GM23338 (cell line): ENCODE measurements at regions not wholly inside any gene's neighbourhood (a gene's known extent, or its start where the extent isn't known, plus 50 kb on each side); places are given as distances from the start of the nearest gene placed in this dataset.
A peak's percentile ranks its signal among the peaks of the same experiment; 100 is the strongest.

Experiments used
- ATAC-seq: fragments of 200-7000 bp; cut with Tn5 transposase; 3 replicates; pipeline ENCODE4 v1.9.1; 2020
- DNase-seq: peaks from one replicate; pipeline ENCODE4 v3.0.0-alpha.2; 2015; ENCODE audit warnings: low spot score
- H2AFZ ChIP-seq: fragments of 200-600 bp; sonication (generic); 2 replicates; pipeline ENCODE4 v1.8.0; 2016; ENCODE audit warnings: antibody characterized with exemption, mild to moderate bottlenecking, moderate library complexity
- H3F3A ChIP-seq: fragments of 200-600 bp; sonication (generic); replicated peaks from 2 replicates; pipeline ENCODE4 v1.8.0; 2017; ENCODE audit warnings: antibody characterized with exemption, mixed run types, low read depth
- H3K27ac ChIP-seq: fragments of 200-600 bp; sonication (generic); 2 replicates; pipeline ENCODE4 v1.6.1; 2016; ENCODE audit warnings: low read depth
- H3K27me3 ChIP-seq: fragments of 200-600 bp; sonication (generic); 2 replicates; pipeline ENCODE4 v1.8.0; 2016; ENCODE audit warnings: mild to moderate bottlenecking, mixed run types, moderate library complexity; ENCODE audit not compliant: insufficient read depth
- H3K36me3 ChIP-seq: fragments of 200-600 bp; sonication (generic); 2 replicates; pipeline ENCODE4 v1.8.0; 2016; ENCODE audit warnings: mild to moderate bottlenecking; ENCODE audit not compliant: insufficient read depth
- H3K4me1 ChIP-seq: fragments of 200-600 bp; sonication (generic); 2 replicates; pipeline ENCODE4 v1.8.0; 2016; ENCODE audit warnings: mild to moderate bottlenecking, moderate library complexity; ENCODE audit not compliant: insufficient read depth
- H3K4me2 ChIP-seq: fragments of 200-600 bp; sonication (generic); 2 replicates; pipeline ENCODE4 v1.7.1; 2017; ENCODE audit warnings: mixed run types
- H3K4me3 ChIP-seq: fragments of 200-600 bp; sonication (generic); 2 replicates; pipeline ENCODE4 v1.6.1; 2016; ENCODE audit warnings: mixed run types
- H3K79me2 ChIP-seq: fragments of 200-600 bp; sonication (generic); replicated peaks from 2 replicates; pipeline ENCODE4 v1.8.0; 2017; ENCODE audit warnings: mild to moderate bottlenecking; ENCODE audit not compliant: insufficient read depth
- H3K9me2 ChIP-seq: fragments of 200-600 bp; sonication (generic); 2 replicates; pipeline ENCODE4 v1.8.0; 2017; ENCODE audit not compliant: insufficient read depth
- H4K20me1 ChIP-seq: fragments of 200-600 bp; sonication (generic); replicated peaks from 2 replicates; pipeline ENCODE4 v1.8.0; 2017; ENCODE audit warnings: mild to moderate bottlenecking; ENCODE audit not compliant: insufficient read depth
- H3K27ac Mint-ChIP-seq: 2 replicates; pipeline ENCODE4 v1.8.0; 2020; ENCODE audit warnings: inconsistent platforms, mild to moderate bottlenecking, moderate library complexity, mixed read lengths
- H3K27me3 Mint-ChIP-seq: 3 replicates; pipeline ENCODE4 v1.8.0; 2022; ENCODE audit warnings: low read depth, mild to moderate bottlenecking, moderate library complexity, mixed read lengths, inconsistent platforms; ENCODE audit not compliant: insufficient read depth, poor library complexity
- H3K36me3 Mint-ChIP-seq: 3 replicates; pipeline ENCODE4 v1.8.0; 2021; ENCODE audit warnings: low read depth, mild to moderate bottlenecking, inconsistent platforms, moderate library complexity, mixed read lengths
- H3K4me1 Mint-ChIP-seq: 3 replicates; pipeline ENCODE4 v1.8.0; 2020; ENCODE audit warnings: mild to moderate bottlenecking, inconsistent platforms, mixed read lengths
- H3K4me3 Mint-ChIP-seq: 3 replicates; pipeline ENCODE4 v1.8.0; 2021; ENCODE audit warnings: moderate library complexity, mild to moderate bottlenecking, inconsistent platforms, mixed read lengths
- H3K9me3 Mint-ChIP-seq: 3 replicates; pipeline ENCODE4 v1.8.0; 2020; ENCODE audit warnings: moderate library complexity, mild to moderate bottlenecking, inconsistent platforms, mixed read lengths
- CREB1 ChIP-seq: fragments of 250-450 bp; sonication (Bioruptor Pico); IDR thresholded peaks from 2 replicates; pipeline ENCODE4 v1.5.0; 2020; ENCODE audit warnings: low read depth, mild to moderate bottlenecking, moderate library complexity
- ETS1 ChIP-seq: IDR thresholded peaks from 2 replicates; pipeline ENCODE4 v1.6.1; 2016; ENCODE audit warnings: antibody characterized with exemption
- EZH2 ChIP-seq: fragments of 200-600 bp; sonication (generic); IDR thresholded peaks from one replicate; pipeline ENCODE4 v1.8.0; 2017; ENCODE audit warnings: antibody characterized with exemption, mild to moderate bottlenecking, low read depth; ENCODE audit not compliant: unreplicated experiment
- EZH2phosphoT487 ChIP-seq: fragments of 200-600 bp; sonication (generic); IDR thresholded peaks from one replicate; pipeline ENCODE4 v1.8.1; 2018; ENCODE audit warnings: antibody characterized with exemption; ENCODE audit not compliant: unreplicated experiment
- JUNB ChIP-seq: IDR thresholded peaks from one replicate; pipeline ENCODE4 v1.6.1; 2016; ENCODE audit warnings: antibody characterized with exemption; ENCODE audit not compliant: unreplicated experiment
- NANOG ChIP-seq: IDR thresholded peaks from 2 replicates; pipeline ENCODE4 v1.6.1; 2016; ENCODE audit warnings: antibody characterized with exemption, borderline replicate concordance
- POLR2AphosphoS5 ChIP-seq: IDR thresholded peaks from 2 replicates; pipeline ENCODE4 v1.6.1; 2016; ENCODE audit warnings: antibody characterized with exemption, low read depth
- STAT1 ChIP-seq: IDR thresholded peaks from one replicate; pipeline ENCODE4 v1.6.1; 2016; ENCODE audit warnings: antibody characterized with exemption; ENCODE audit not compliant: unreplicated experiment
- ZNF114 ChIP-seq: fragments of 250-450 bp; sonication (Bioruptor Pico); IDR thresholded peaks from 2 replicates; pipeline ENCODE4 v1.5.0; 2020; ENCODE audit warnings: mild to moderate bottlenecking, moderate library complexity
- ZNF331 ChIP-seq: fragments of 250-450 bp; sonication (Bioruptor Pico); IDR thresholded peaks from 2 replicates; pipeline ENCODE4 v1.5.0; 2020; ENCODE audit warnings: low read depth, mild to moderate bottlenecking, moderate library complexity
- ZNF462 ChIP-seq: fragments of 250-450 bp; sonication (Bioruptor Pico); IDR thresholded peaks from 2 replicates; pipeline ENCODE4 v1.5.0; 2020; ENCODE audit warnings: mild to moderate bottlenecking, moderate library complexity
- TF ChIP-seq, protein P1 (sequence below): IDR thresholded peaks from one replicate; pipeline ENCODE4 v1.6.1; 2018; ENCODE audit warnings: antibody characterized with exemption; ENCODE audit not compliant: unreplicated experiment
- TF ChIP-seq, protein P2 (sequence below), 2 experiments: fragments of 200-600 bp in 1 of 2; sonication (generic) in 1 of 2; conservative IDR thresholded peaks; 2 replicates each; pipeline versions ENCODE4 v1.5.1 to v1.6.1; 2016 to 2017; ENCODE audit warnings: antibody characterized with exemption in 2 of 2, low read depth in 2 of 2, mild to moderate bottlenecking in 2 of 2, moderate library complexity in 1 of 2

DNA sequence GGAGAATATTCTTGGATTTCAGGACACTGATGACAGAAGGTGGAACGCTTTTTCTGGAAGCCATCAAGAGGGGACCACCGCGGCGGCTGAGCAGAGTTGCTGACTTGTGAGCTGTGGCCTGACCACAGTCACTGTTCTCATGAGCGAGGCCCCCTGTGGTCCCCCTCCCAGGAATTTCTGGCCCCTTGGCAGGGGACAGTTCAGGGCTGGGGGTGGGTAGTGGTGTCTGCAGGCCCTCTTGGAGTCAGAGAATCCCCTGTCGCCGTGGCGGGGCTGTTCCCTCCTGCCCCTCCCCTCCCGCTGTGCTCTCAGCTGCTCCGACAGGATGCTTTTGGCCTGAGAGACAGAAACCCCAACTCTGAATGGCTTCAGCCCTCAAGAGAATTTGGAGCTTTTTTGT is 292.0 kb downstream of the SEC14L1 start:
- Mint-ChIP-seq H3K27ac (no peak overlapping the region), H3K9me3 (no peaks in the 10 kb centered on the region), H3K36me3 (no peaks in the 10 kb centered on the region), H3K27me3 (peaks cover 13% of the 10 kb centered on the region), H3K4me1 (peaks cover 82% of the 10 kb centered on the region), H3K4me3 (no peak overlapping the region)
- no peak overlapping the region for H2AFZ ChIP-seq
- no peaks in the 10 kb centered on the region for H3K9me2 ChIP-seq
- H3K27me3 ChIP-seq = no peaks in the 10 kb centered on the region
- peaks cover 5% of the 10 kb centered on the region for H4K20me1 ChIP-seq
- H3K36me3 ChIP-seq = no peaks in the 10 kb centered on the region
- H3K4me3 ChIP-seq = no peak overlapping the region
- peaks cover 44% of the 10 kb centered on the region for H3K4me1 ChIP-seq
- H3K27ac ChIP-seq = no peak overlapping the region
- no peak for TF ChIP-seq EZH2
- TF ChIP-seq, protein P1, sequence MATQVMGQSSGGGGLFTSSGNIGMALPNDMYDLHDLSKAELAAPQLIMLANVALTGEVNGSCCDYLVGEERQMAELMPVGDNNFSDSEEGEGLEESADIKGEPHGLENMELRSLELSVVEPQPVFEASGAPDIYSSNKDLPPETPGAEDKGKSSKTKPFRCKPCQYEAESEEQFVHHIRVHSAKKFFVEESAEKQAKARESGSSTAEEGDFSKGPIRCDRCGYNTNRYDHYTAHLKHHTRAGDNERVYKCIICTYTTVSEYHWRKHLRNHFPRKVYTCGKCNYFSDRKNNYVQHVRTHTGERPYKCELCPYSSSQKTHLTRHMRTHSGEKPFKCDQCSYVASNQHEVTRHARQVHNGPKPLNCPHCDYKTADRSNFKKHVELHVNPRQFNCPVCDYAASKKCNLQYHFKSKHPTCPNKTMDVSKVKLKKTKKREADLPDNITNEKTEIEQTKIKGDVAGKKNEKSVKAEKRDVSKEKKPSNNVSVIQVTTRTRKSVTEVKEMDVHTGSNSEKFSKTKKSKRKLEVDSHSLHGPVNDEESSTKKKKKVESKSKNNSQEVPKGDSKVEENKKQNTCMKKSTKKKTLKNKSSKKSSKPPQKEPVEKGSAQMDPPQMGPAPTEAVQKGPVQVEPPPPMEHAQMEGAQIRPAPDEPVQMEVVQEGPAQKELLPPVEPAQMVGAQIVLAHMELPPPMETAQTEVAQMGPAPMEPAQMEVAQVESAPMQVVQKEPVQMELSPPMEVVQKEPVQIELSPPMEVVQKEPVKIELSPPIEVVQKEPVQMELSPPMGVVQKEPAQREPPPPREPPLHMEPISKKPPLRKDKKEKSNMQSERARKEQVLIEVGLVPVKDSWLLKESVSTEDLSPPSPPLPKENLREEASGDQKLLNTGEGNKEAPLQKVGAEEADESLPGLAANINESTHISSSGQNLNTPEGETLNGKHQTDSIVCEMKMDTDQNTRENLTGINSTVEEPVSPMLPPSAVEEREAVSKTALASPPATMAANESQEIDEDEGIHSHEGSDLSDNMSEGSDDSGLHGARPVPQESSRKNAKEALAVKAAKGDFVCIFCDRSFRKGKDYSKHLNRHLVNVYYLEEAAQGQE = no peak
- no peak for TF ChIP-seq ZNF114 (CRISPR knock-in tag)
- TF ChIP-seq POLR2AphosphoS5 = no peak
- no peak for TF ChIP-seq EZH2phosphoT487
- TF ChIP-seq, protein P2, sequence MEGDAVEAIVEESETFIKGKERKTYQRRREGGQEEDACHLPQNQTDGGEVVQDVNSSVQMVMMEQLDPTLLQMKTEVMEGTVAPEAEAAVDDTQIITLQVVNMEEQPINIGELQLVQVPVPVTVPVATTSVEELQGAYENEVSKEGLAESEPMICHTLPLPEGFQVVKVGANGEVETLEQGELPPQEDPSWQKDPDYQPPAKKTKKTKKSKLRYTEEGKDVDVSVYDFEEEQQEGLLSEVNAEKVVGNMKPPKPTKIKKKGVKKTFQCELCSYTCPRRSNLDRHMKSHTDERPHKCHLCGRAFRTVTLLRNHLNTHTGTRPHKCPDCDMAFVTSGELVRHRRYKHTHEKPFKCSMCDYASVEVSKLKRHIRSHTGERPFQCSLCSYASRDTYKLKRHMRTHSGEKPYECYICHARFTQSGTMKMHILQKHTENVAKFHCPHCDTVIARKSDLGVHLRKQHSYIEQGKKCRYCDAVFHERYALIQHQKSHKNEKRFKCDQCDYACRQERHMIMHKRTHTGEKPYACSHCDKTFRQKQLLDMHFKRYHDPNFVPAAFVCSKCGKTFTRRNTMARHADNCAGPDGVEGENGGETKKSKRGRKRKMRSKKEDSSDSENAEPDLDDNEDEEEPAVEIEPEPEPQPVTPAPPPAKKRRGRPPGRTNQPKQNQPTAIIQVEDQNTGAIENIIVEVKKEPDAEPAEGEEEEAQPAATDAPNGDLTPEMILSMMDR (conservative IDR thresholded peaks at IDR 0.05; ENCODE audit: low read depth in 2 of 2) = no peak
- no peak for TF ChIP-seq ETS1
- TF ChIP-seq ZNF331 = no peak
- TF ChIP-seq ZNF462 (CRISPR knock-in tag) = no peak
- TF ChIP-seq JUNB = no peak
- no peak for TF ChIP-seq STAT1
- no peak for TF ChIP-seq CREB1 (CRISPR knock-in tag)
- no peak for TF ChIP-seq NANOG
- peaks cover 69% of the 10 kb centered on the region for H3K79me2 ChIP-seq
- DNase-seq = no peak
- peak; percentile 3; the same call in 2 of the 3 replicates for ATAC-seq
- 0 out of 2 replicates have a peak, but pooled peaks cover 5% of the 10 kb centered on the region for H3F3A ChIP-seq
- peak overlapping the region; percentile 58 for H3K4me2 ChIP-seq
